ENCODE measurements at regions not wholly inside any gene's neighbourhood (a gene's known extent, or its start where the extent isn't known, plus 50 kb on each side); places are given as distances from the start of the nearest gene placed in this dataset.

GRCh38 chr18:71388148-71388547 is 1099.3 kb downstream of the SOCS6 start:
- Histone ChIP-seq H4K20me1 (ENCODE audit: insufficient read depth) (no peaks in the 10 kb centered on the region), H3K9ac (ENCODE audit: low read length) (no peak overlapping the region), H3K9me3 (ENCODE audit: control insufficient read depth in 1 of 2, insufficient read depth in 1 of 2, low read depth in 1 of 2, low read length in 2 of 2) (peaks cover 12 to 23% of the 10 kb centered on the region in 2 experiments; a peak in 3 of 4 replicates), H3K27me3 (ENCODE audit: insufficient read depth, low read length) (no peaks in the 10 kb centered on the region), H2AFZ (ENCODE audit: low read depth, low read length, poor library complexity, severe bottlenecking) (no peak overlapping the region), H3K4me3 (replicated peaks in 1 of 2; ENCODE audit: low read depth in 1 of 2, low read length in 2 of 2) (no peak overlapping the region), H3K27ac (ENCODE audit: low read depth, low read length) (no peak overlapping the region), H3K4me1 (ENCODE audit: control insufficient read depth in 1 of 2, insufficient read depth in 2 of 2, low read length in 2 of 2) (no peaks in the 10 kb centered on the region), H3K79me2 (ENCODE audit: insufficient read depth, low read length) (no peaks in the 10 kb centered on the region), H3K9me2 (ENCODE audit: insufficient read depth) (no peaks in the 10 kb centered on the region), H3K4me2 (ENCODE audit: low read length) (no peak overlapping the region), H3K36me3 (ENCODE audit: control insufficient read depth in 1 of 2, insufficient read depth in 2 of 2, low read length in 2 of 2) (no peaks in the 10 kb centered on the region)
- ATAC-seq (no peak), DNase-seq (ENCODE audit: low read depth, low spot score) (no peak)
- no peak for TF ChIP-seq EZH2 (IDR thresholded peaks at IDR 0.05)
- TF ChIP-seq TCF7L2 (IDR thresholded peaks at IDR 0.05; ENCODE audit: borderline replicate concordance, extremely low read depth, insufficient read depth, insufficient read length): no peak
- no peak for TF ChIP-seq ZBTB33 (IDR thresholded peaks at IDR 0.05; ENCODE audit: extremely low read depth, insufficient replicate concordance, low read length)
- TF ChIP-seq ATF3 (IDR thresholded peaks at IDR 0.05): no peak
- TF ChIP-seq ZNF274 (IDR thresholded peaks at IDR 0.05; ENCODE audit: low read depth, low read length): no peak
- no peak for TF ChIP-seq SRF (IDR thresholded peaks at IDR 0.05; ENCODE audit: low read depth)
- no peak for TF ChIP-seq SIN3A (IDR thresholded peaks at IDR 0.05; ENCODE audit: low read depth)
- TF ChIP-seq RAD21 (IDR thresholded peaks at IDR 0.05; ENCODE audit: low read depth): no peak
- TF ChIP-seq FOSL1 (IDR thresholded peaks at IDR 0.05; ENCODE audit: low read depth): no peak
- TF ChIP-seq, protein P1, sequence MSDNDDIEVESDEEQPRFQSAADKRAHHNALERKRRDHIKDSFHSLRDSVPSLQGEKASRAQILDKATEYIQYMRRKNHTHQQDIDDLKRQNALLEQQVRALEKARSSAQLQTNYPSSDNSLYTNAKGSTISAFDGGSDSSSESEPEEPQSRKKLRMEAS (IDR thresholded peaks at IDR 0.05): no peak
- no peak for TF ChIP-seq JUND (IDR thresholded peaks at IDR 0.05)
- TF ChIP-seq, protein P2, sequence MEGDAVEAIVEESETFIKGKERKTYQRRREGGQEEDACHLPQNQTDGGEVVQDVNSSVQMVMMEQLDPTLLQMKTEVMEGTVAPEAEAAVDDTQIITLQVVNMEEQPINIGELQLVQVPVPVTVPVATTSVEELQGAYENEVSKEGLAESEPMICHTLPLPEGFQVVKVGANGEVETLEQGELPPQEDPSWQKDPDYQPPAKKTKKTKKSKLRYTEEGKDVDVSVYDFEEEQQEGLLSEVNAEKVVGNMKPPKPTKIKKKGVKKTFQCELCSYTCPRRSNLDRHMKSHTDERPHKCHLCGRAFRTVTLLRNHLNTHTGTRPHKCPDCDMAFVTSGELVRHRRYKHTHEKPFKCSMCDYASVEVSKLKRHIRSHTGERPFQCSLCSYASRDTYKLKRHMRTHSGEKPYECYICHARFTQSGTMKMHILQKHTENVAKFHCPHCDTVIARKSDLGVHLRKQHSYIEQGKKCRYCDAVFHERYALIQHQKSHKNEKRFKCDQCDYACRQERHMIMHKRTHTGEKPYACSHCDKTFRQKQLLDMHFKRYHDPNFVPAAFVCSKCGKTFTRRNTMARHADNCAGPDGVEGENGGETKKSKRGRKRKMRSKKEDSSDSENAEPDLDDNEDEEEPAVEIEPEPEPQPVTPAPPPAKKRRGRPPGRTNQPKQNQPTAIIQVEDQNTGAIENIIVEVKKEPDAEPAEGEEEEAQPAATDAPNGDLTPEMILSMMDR (IDR thresholded peaks at IDR 0.05 in 2 of 3, conservative IDR thresholded peaks at IDR 0.05 in 1 of 3; ENCODE audit: borderline replicate concordance in 1 of 3, insufficient read depth in 1 of 3, low read depth in 2 of 3, low read length in 2 of 3): no peak
- TF ChIP-seq ELF1 (IDR thresholded peaks at IDR 0.05; ENCODE audit: borderline replicate concordance, low read depth): no peak
- TF ChIP-seq CEBPB (IDR thresholded peaks at IDR 0.05; ENCODE audit: low read depth): no peak
- no peak for TF ChIP-seq EGR1 (IDR thresholded peaks at IDR 0.05; ENCODE audit: low read depth)
- TF ChIP-seq SP1 (IDR thresholded peaks at IDR 0.05; ENCODE audit: low read depth): no peak
- TF ChIP-seq, protein P3, sequence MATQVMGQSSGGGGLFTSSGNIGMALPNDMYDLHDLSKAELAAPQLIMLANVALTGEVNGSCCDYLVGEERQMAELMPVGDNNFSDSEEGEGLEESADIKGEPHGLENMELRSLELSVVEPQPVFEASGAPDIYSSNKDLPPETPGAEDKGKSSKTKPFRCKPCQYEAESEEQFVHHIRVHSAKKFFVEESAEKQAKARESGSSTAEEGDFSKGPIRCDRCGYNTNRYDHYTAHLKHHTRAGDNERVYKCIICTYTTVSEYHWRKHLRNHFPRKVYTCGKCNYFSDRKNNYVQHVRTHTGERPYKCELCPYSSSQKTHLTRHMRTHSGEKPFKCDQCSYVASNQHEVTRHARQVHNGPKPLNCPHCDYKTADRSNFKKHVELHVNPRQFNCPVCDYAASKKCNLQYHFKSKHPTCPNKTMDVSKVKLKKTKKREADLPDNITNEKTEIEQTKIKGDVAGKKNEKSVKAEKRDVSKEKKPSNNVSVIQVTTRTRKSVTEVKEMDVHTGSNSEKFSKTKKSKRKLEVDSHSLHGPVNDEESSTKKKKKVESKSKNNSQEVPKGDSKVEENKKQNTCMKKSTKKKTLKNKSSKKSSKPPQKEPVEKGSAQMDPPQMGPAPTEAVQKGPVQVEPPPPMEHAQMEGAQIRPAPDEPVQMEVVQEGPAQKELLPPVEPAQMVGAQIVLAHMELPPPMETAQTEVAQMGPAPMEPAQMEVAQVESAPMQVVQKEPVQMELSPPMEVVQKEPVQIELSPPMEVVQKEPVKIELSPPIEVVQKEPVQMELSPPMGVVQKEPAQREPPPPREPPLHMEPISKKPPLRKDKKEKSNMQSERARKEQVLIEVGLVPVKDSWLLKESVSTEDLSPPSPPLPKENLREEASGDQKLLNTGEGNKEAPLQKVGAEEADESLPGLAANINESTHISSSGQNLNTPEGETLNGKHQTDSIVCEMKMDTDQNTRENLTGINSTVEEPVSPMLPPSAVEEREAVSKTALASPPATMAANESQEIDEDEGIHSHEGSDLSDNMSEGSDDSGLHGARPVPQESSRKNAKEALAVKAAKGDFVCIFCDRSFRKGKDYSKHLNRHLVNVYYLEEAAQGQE (IDR thresholded peaks at IDR 0.05; ENCODE audit: low read depth): no peak
- no peak for TF ChIP-seq POLR2AphosphoS5 (IDR thresholded peaks at IDR 0.05; ENCODE audit: low read depth, low read length)
- no peak for TF ChIP-seq POLR2A (IDR thresholded peaks at IDR 0.05; ENCODE audit: borderline replicate concordance, extremely low read depth, insufficient read depth, insufficient read length)
- TF ChIP-seq ZFX (IDR thresholded peaks at IDR 0.05): no peak
- no TSS peak for BruUV-seq (replicated peaks)
- RAD21 ChIA-PET (ENCODE audit: low non-redundant PET in 1 of 2, low total read pairs in 2 of 2, uncharacterized antibody in 2 of 2, unreplicated experiment in 2 of 2): no interaction called here
- POLR2A ChIA-PET: no interaction called here
- CTCF ChIA-PET: no interaction called here
- intact Hi-C loops (cut with micrococcal nuclease): no loop called here

All from HCT116 (cell line).